ENCODE measurements at regions not wholly inside any gene's neighbourhood (a gene's known extent, or its start where the extent isn't known, plus 50 kb on each side); places are given as distances from the start of the nearest gene placed in this dataset.

GRCh38 chr20:56855708-56856107 lies 226.6 kb downstream of the TFAP2C start:
- Histone ChIP-seq H4K91ac (ENCODE audit: insufficient read length, low read depth, low read length) (no peak overlapping the region), H3K23me2 (ENCODE audit: insufficient read length, low read depth, low read length, poor library complexity, severe bottlenecking) (no peaks in the 10 kb centered on the region), H2BK5ac (ENCODE audit: insufficient read length, low read length) (no peak overlapping the region), H3K23ac (ENCODE audit: insufficient read length, low read depth, low read length) (no peak overlapping the region), H3K79me1 (ENCODE audit: insufficient read depth, low read depth, low read length, poor library complexity, severe bottlenecking) (no peaks in the 10 kb centered on the region), H4K8ac (replicated peaks; ENCODE audit: insufficient read length, low read depth, low read length) (no peak overlapping the region), H3K4ac (ENCODE audit: low read depth, low read length) (no peak overlapping the region), H3K79me2 (ENCODE audit: insufficient read depth, low read length) (no peaks in the 10 kb centered on the region), H3K56ac (ENCODE audit: insufficient read length, low read depth, low read length) (no peak overlapping the region), H4K5ac (ENCODE audit: insufficient read length, low read depth, low read length) (no peak overlapping the region), H2BK20ac (ENCODE audit: low read depth, low read length, poor library complexity, severe bottlenecking) (no peak overlapping the region), H2AFZ (ENCODE audit: low read length) (no peak overlapping the region), H3K4me2 (ENCODE audit: insufficient read depth, insufficient read length, low read length) (no peak overlapping the region), H3K4me1 (ENCODE audit: insufficient read depth, low read length) (peaks cover 4% of the 10 kb centered on the region; the same call in 1 of the 2 replicates), H4K20me1 (ENCODE audit: control insufficient read depth, insufficient read depth, insufficient read length) (no peaks in the 10 kb centered on the region), H3K27ac (ENCODE audit: insufficient read length, low read depth, low read length) (no peak overlapping the region), H2BK12ac (ENCODE audit: insufficient read length, low read depth, low read length) (no peak overlapping the region), H2BK15ac (ENCODE audit: low read depth, low read length) (no peak overlapping the region), H3K18ac (ENCODE audit: insufficient read length, low read depth, low read length) (no peak overlapping the region), H2AK5ac (ENCODE audit: insufficient read length, low read length) (no peak overlapping the region), H3K9ac (ENCODE audit: extremely low read depth, insufficient read length, low read length) (no peak overlapping the region), H3K9me3 (ENCODE audit: control insufficient read depth, low read depth, low read length) (no peaks in the 10 kb centered on the region), H3T11ph (ENCODE audit: low read length) (no peak overlapping the region), H3K27me3 (ENCODE audit: insufficient read depth, low read length) (no peaks in the 10 kb centered on the region; the same call in 1 of the 2 replicates), H3K14ac (ENCODE audit: insufficient read depth, low read length) (no peak overlapping the region), H2BK120ac (ENCODE audit: low read depth, low read length, poor library complexity, severe bottlenecking) (no peak overlapping the region)
- Mint-ChIP-seq H3K27me3 (ENCODE audit: low read depth) (peaks cover 16% of the 10 kb centered on the region), H3K4me1 (peaks cover 18 to 19% of the 10 kb centered on the region in 2 experiments), H3K4me3 (no peak overlapping the region), H3K36me3 (ENCODE audit: insufficient read depth in 1 of 3, low read depth in 3 of 3) (no peaks in the 10 kb centered on the region), H3K27ac (no peak overlapping the region), H3K9me3 (no peaks in the 10 kb centered on the region)
- TF ChIP-seq CTCF (conservative IDR thresholded peaks at IDR 0.05) = no peak
- no peak for DNase-seq
- no CpG with 5 or more reads among the region's 7 CpGs for WGBS (ENCODE audit: extremely low coverage, insufficient read length, low lambda C conversion rate)
